Testis (tissue), 2 donors: ENCODE measurements at regions not wholly inside any gene's neighbourhood (a gene's known extent, or its start where the extent isn't known, plus 50 kb on each side); places are given as distances from the start of the nearest gene placed in this dataset.

Experiments used
- DNase-seq: peaks from one replicate; pipeline ENCODE4 v3.0.0-alpha.2; 2019
- H3K27ac ChIP-seq, 2 donors: fragments of 200-600 bp; sonication (generic); one replicate each; pipeline ENCODE4 v1.5.1; 2019
- H3K27me3 ChIP-seq: fragments of 200-600 bp; sonication (generic); one replicate; pipeline ENCODE4 v1.5.1; 2019
- H3K36me3 ChIP-seq: fragments of 200-600 bp; sonication (generic); one replicate; pipeline ENCODE4 v1.5.1; 2017; ENCODE audit warnings: low read depth; ENCODE audit errors: missing control alignments
- H3K4me1 ChIP-seq: fragments of 200-600 bp; sonication (generic); one replicate; pipeline ENCODE4 v1.5.1; 2019
- H3K4me3 ChIP-seq, 2 donors: fragments of 200-600 bp; sonication (generic); one replicate each; pipeline ENCODE4 v1.5.1; 2017 to 2019
- H3K9me3 ChIP-seq: fragments of 200-600 bp; sonication (generic); one replicate; pipeline ENCODE4 v1.5.1; 2017
- CTCF ChIP-seq, 3 experiments: fragments of 450-650 bp in 2 of 3; fragments of 200-600 bp in 1 of 3; sonication (generic) in 1 of 3; IDR thresholded peaks; one replicate each; pipeline ENCODE4 v1.5.1; 2016 to 2019; ENCODE audit warnings: antibody characterized with exemption in 3 of 3, mild to moderate bottlenecking in 2 of 3, moderate library complexity in 1 of 3
- POLR2A ChIP-seq: fragments of 450-650 bp; IDR thresholded peaks from one replicate; pipeline ENCODE4 v1.6.1; 2017; ENCODE audit warnings: antibody characterized with exemption, mild to moderate bottlenecking, moderate library complexity
- WGBS, 2 donors: methylation state at CpG; one replicate each; pipeline ENCODE4 v1.1.5; 2018; 5-methylcytosine and 5-hydroxymethylcytosine counted together
- intact Hi-C: fragments of 100-400 bp; cut with DNase I; formaldehyde crosslinking; loops from one replicate; pipeline ENCODE4 v1.15.1; 2023; ENCODE audit warnings: low total_unique reads

DNA sequence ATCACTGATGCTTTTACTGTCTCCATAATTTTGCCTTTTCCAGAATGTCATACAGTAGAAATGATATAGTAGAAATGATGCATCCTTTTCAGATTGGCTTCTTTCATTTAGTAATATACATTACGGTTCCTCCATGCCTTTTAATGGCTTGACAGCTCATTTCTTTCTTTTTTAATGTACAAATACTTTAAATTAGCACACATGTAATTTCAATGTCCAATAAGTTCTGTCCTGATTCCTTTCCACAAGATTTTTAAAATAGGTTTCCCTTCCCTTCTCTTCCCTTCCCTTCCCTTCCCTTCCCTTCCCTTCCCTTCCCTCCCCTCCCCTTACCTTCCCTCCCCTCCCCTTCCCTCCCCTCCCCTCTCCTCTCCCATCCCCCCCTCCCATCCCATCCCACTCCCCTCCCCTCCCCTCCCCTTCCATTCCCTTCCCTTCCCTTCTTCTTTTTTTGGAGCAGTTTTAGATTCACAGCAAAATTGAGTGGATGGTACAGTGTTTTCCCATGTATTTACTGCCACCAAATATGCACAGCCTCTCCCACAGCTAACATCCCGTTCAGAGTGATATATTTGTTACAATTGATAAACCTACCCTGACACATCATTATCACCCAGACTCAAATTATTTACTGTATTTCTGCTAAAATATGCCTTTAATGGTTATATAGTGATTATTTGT lies 398.8 kb downstream of the RNF144B start:
- H3K36me3 ChIP-seq, result no peaks in the 10 kb centered on the region
- no peaks in the 10 kb centered on the region for H3K4me1 ChIP-seq
- H3K9me3 ChIP-seq, result no peaks in the 10 kb centered on the region
- TF ChIP-seq POLR2A (no peak), CTCF (IDR thresholded peaks at IDR 0.05) (no peak)
- WGBS, 2 donors, result 51 to 52% methylated on average over 2 of the region's 2 CpGs
- no peaks in the 10 kb centered on the region for H3K27me3 ChIP-seq
- no peak overlapping the region for H3K27ac ChIP-seq
- DNase-seq, result no peak
- intact Hi-C loops, result no loop called here
- H3K4me3 ChIP-seq, result no peak overlapping the region

DNA sequence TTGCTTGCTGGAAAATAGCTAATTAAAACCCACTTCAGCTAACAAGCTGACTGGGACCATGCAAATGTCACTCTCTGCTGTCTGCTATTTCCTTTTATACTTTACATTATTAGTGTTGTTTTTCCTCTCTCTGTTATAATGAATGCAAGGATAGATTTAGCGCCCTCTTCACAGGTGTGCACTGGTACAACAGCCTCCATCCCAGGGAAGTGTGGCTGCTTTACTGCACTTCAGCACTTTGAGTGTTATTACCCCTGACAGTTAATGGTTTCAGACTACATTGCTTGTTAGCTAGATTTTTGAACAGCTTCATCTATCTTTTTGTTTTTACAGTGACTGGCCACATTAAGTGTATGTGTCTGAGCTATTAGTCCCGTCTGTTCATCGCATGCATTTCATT lies 405.7 kb downstream of the RNF144B start:
- no peak for DNase-seq
- Histone ChIP-seq H3K36me3 (no peaks in the 10 kb centered on the region), H3K4me3 (no peak overlapping the region), H3K4me1 (no peaks in the 10 kb centered on the region), H3K27ac (no peak overlapping the region), H3K27me3 (no peaks in the 10 kb centered on the region), H3K9me3 (no peaks in the 10 kb centered on the region)
- intact Hi-C loops, result no loop called here
- no peak for TF ChIP-seq POLR2A
- 73 to 74% methylated on average over 3 of the region's 3 CpGs for WGBS, 2 donors

DNA sequence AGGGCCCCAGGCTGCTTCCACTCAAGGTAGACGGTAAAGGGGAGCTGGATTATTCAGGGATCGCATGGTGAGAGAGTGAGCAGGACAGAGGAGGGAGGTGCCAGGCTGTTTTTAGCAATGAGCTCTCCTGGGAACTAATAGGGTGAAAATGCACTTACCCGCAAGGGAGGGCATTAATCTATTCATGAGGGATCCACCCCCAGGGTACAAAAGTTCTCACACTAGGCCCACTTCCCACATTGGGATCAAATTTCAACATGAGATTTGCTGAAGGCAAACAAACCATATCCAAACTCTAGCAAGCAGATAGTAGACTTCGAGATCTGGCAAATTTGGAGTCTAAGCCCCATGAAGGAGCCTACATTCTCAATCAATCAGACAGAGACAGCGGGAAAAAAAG lies 408.6 kb downstream of the RNF144B start:
- intact Hi-C loops, result no loop called here
- no peak for DNase-seq
- Histone ChIP-seq H3K27ac (no peak overlapping the region), H3K4me3 (no peak overlapping the region), H3K27me3 (no peaks in the 10 kb centered on the region), H3K36me3 (no peaks in the 10 kb centered on the region), H3K9me3 (no peaks in the 10 kb centered on the region), H3K4me1 (no peaks in the 10 kb centered on the region)
- WGBS, 2 donors, result 85 to 91% methylated on average over 5 of the region's 5 CpGs
- TF ChIP-seq POLR2A, result no peak
- no peak for TF ChIP-seq CTCF (IDR thresholded peaks at IDR 0.05)

DNA sequence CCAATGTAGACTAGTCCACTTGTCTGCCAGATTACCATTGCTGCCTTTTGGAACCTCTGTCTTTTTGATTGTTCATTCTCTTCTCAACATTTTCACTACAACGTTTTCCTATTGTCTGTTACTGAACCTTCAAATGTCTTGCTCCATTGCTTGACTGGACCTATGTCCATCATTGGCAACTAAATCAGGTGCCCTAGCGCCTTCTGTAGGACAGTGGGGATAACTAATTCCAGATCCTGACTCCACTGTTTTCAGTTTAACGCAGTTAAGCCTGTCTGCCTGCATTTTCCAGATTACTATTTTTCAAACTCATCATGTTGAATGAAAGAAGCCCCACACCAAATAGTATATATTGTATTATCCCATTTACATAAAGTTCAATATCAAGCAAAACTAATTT lies 433.6 kb downstream of the RNF144B start:
- no peak for TF ChIP-seq POLR2A
- TF ChIP-seq CTCF (IDR thresholded peaks at IDR 0.05), result no peak
- Histone ChIP-seq H3K9me3 (no peaks in the 10 kb centered on the region), H3K27me3 (no peaks in the 10 kb centered on the region), H3K4me1 (no peaks in the 10 kb centered on the region), H3K4me3 (no peak overlapping the region), H3K27ac (no peak overlapping the region), H3K36me3 (no peaks in the 10 kb centered on the region)
- intact Hi-C loops, result no loop called here
- no peak for DNase-seq
- WGBS, 2 donors, result 64 to 67% methylated on average over 3 of the region's 3 CpGs

DNA sequence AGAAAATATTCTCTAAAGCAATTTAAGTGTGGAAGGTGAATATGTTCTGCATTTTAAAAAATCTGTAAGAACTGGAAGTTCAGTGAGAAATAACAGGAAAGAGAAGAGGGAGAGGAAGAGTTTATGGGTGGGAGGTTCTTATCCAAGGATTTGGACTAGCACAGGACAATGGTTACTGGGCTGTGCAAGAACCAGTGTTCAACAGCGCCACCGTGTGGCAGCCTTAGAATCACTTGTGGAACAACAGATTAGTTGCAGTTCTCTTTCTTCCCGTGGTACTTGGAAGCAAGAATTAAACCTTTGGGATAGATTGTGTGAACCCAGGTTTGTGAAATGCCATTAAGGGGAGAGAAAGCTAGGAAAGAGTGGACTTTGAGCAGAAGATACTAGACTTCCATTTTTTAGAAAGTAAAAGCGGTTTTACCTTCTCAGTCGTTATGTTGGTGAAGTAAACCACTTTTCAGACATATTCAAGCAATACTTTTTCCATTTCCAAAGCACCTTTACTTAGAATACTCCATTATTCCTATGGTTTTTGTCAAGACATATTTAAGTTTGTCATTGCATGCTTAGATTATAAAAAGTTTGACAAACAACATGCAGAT lies 436.7 kb downstream of the RNF144B start:
- DNase-seq, result peak; percentile 87
- TF ChIP-seq POLR2A (no peak), CTCF (IDR thresholded peaks at IDR 0.05) (peak; percentile 33 to 71 (median 52))
- intact Hi-C loops, result no loop called here

More for the DNA sequence above, 436.7 kb downstream of the RNF144B start:
- Histone ChIP-seq H3K4me1 (no peaks in the 10 kb centered on the region), H3K36me3 (no peaks in the 10 kb centered on the region), H3K27ac (no peak overlapping the region), H3K4me3 (no peak overlapping the region), H3K9me3 (no peaks in the 10 kb centered on the region), H3K27me3 (no peaks in the 10 kb centered on the region)
- WGBS, 2 donors, result 53 to 54% methylated on average over 5 of the region's 5 CpGs
